GM23248 (cell line): ENCODE measurements at regions not wholly inside any gene's neighbourhood (a gene's known extent, or its start where the extent isn't known, plus 50 kb on each side); places are given as distances from the start of the nearest gene placed in this dataset.

Experiments used
- EZH2 ChIP-seq: fragments of 200-600 bp; sonication (generic); IDR thresholded peaks from 2 replicates; pipeline ENCODE4 v1.6.1; 2018; ENCODE audit warnings: antibody characterized with exemption, mild to moderate bottlenecking; ENCODE audit not compliant: insufficient read depth, poor library complexity, severe bottlenecking
- EZH2phosphoT487 ChIP-seq: fragments of 200-600 bp; sonication (generic); IDR thresholded peaks from 2 replicates; pipeline ENCODE4 v1.6.1; 2018; ENCODE audit warnings: antibody characterized with exemption, moderate library complexity, mild to moderate bottlenecking, low read depth; ENCODE audit not compliant: insufficient read depth

- TF ChIP-seq EZH2 (no peak), EZH2phosphoT487 (no peak)
Measured at GRCh38 chr11:95524314-95525036, 265.1 kb downstream of the FAM76B start.
